Osteoblast (primary cell): ENCODE measurements at regions not wholly inside any gene's neighbourhood (a gene's known extent, or its start where the extent isn't known, plus 50 kb on each side); places are given as distances from the start of the nearest gene placed in this dataset.

ENCODE experiments used
- DNase-seq: peaks from one replicate; pipeline ENCODE4 v3.0.0; 2011; ENCODE audit warnings: low spot score, mixed read lengths; ENCODE audit not compliant: insufficient read length; ENCODE audit errors: missing footprints
- H2AFZ ChIP-seq: 2 replicates; pipeline ENCODE4 v1.6.0; 2011; ENCODE audit warnings: mild to moderate bottlenecking, low read length
- H3K27ac ChIP-seq: 2 replicates; pipeline ENCODE4 v1.5.1; 2011; ENCODE audit warnings: mild to moderate bottlenecking, low read depth, low read length, moderate library complexity
- H3K27me3 ChIP-seq: 2 replicates; pipeline ENCODE4 v1.6.0; 2012; ENCODE audit warnings: mild to moderate bottlenecking, control low read depth, inconsistent platforms, low read length, moderate library complexity; ENCODE audit not compliant: insufficient read depth
- H3K36me3 ChIP-seq: 2 replicates; pipeline ENCODE4 v1.5.1; 2011; ENCODE audit warnings: mild to moderate bottlenecking, low read length, control low read depth, moderate library complexity; ENCODE audit not compliant: insufficient read depth
- H3K4me1 ChIP-seq: 2 replicates; pipeline ENCODE4 v1.5.1; 2011; ENCODE audit warnings: mild to moderate bottlenecking, low read length, control low read depth, moderate library complexity; ENCODE audit not compliant: insufficient read depth
- H3K4me2 ChIP-seq: 2 replicates; pipeline ENCODE4 v1.6.0; 2011; ENCODE audit warnings: mild to moderate bottlenecking, low read length; ENCODE audit not compliant: insufficient read depth
- H3K4me3 ChIP-seq: fragments of 200-600 bp; sonication (generic); 3 replicates; pipeline ENCODE4 v1.5.1; 2012; ENCODE audit warnings: mild to moderate bottlenecking, low read length, inconsistent platforms; ENCODE audit not compliant: insufficient read depth
- H3K79me2 ChIP-seq: 2 replicates; pipeline ENCODE4 v1.6.0; 2012; ENCODE audit warnings: mild to moderate bottlenecking, low read length, control low read depth, inconsistent platforms; ENCODE audit not compliant: insufficient read depth
- H3K9me3 ChIP-seq: 2 replicates; pipeline ENCODE4 v1.5.1; 2011; ENCODE audit warnings: low read depth, low read length, control low read depth
- H4K20me1 ChIP-seq: 2 replicates; pipeline ENCODE4 v1.6.0; 2012; ENCODE audit warnings: mild to moderate bottlenecking, low read length, control low read depth; ENCODE audit not compliant: insufficient read depth
- CTCF ChIP-seq: IDR thresholded peaks from 2 replicates; pipeline ENCODE4 v1.5.1; 2011; ENCODE audit warnings: mild to moderate bottlenecking, low read depth, low read length, moderate library complexity; ENCODE audit errors: extremely low read depth

GRCh38 chr1:100612540-100612939, 74.6 kb downstream of the GPR88 start:
- no peak overlapping the region for H3K27ac ChIP-seq
- H3K4me2 ChIP-seq = no peak overlapping the region
- no peak for DNase-seq
- H3K79me2 ChIP-seq = no peaks in the 10 kb centered on the region
- no peaks in the 10 kb centered on the region for H3K36me3 ChIP-seq
- H3K9me3 ChIP-seq = no peaks in the 10 kb centered on the region
- no peak overlapping the region for H3K4me3 ChIP-seq
- H3K4me1 ChIP-seq = peaks cover 30% of the 10 kb centered on the region
- no peaks in the 10 kb centered on the region for H4K20me1 ChIP-seq
- no peak for TF ChIP-seq CTCF
- H2AFZ ChIP-seq = no peak overlapping the region
- no peaks in the 10 kb centered on the region for H3K27me3 ChIP-seq

- TF ChIP-seq CTCF = no peak
- H3K27ac ChIP-seq = no peak overlapping the region
- H3K27me3 ChIP-seq = no peaks in the 10 kb centered on the region
- H2AFZ ChIP-seq = no peak overlapping the region
- H3K79me2 ChIP-seq = no peaks in the 10 kb centered on the region
- no peaks in the 10 kb centered on the region for H4K20me1 ChIP-seq
- no peak overlapping the region for H3K4me2 ChIP-seq
- no peaks in the 10 kb centered on the region for H3K36me3 ChIP-seq
- no peaks in the 10 kb centered on the region for H3K9me3 ChIP-seq
- no peak for DNase-seq
- H3K4me3 ChIP-seq = no peak overlapping the region
- H3K4me1 ChIP-seq = peaks cover 18% of the 10 kb centered on the region
These were observed 76.0 kb downstream of the GPR88 start for GRCh38 chr1:100613817-100614559.

GRCh38 chr1:100614570-100614969, 76.6 kb downstream of the GPR88 start:
- no peak for DNase-seq
- Histone ChIP-seq H3K9me3 (no peaks in the 10 kb centered on the region), H3K27me3 (no peaks in the 10 kb centered on the region), H2AFZ (no peak overlapping the region), H3K4me3 (no peak overlapping the region), H3K36me3 (no peaks in the 10 kb centered on the region), H3K4me1 (peaks cover 15% of the 10 kb centered on the region), H3K27ac (no peak overlapping the region), H4K20me1 (no peaks in the 10 kb centered on the region), H3K79me2 (no peaks in the 10 kb centered on the region), H3K4me2 (no peak overlapping the region)
- no peak for TF ChIP-seq CTCF

- Histone ChIP-seq H2AFZ (peak overlapping the region; percentile 42), H3K4me1 (peaks cover 15% of the 10 kb centered on the region), H3K4me2 (no peak overlapping the region), H3K4me3 (no peak overlapping the region), H4K20me1 (no peaks in the 10 kb centered on the region), H3K36me3 (no peaks in the 10 kb centered on the region), H3K27me3 (no peaks in the 10 kb centered on the region), H3K9me3 (no peaks in the 10 kb centered on the region), H3K79me2 (no peaks in the 10 kb centered on the region), H3K27ac (no peak overlapping the region)
- no peak for DNase-seq
- no peak for TF ChIP-seq CTCF
These were observed 77.7 kb downstream of the GPR88 start for GRCh38 chr1:100615686-100616085.
